Endothelial cell of umbilical vein (primary cell): ENCODE measurements at regions not wholly inside any gene's neighbourhood (a gene's known extent, or its start where the extent isn't known, plus 50 kb on each side); places are given as distances from the start of the nearest gene placed in this dataset.

Source experiments
- BruUV-seq: library from RNA; stranded (reverse); fragments of 400-500 nt; replicated peaks from 2 replicates; lab custom pipeline; 2021; lab: Mats Ljungman, UMichigan
- CTCF ChIA-PET: fragments of 300-600, 350-600 bp; sonication (Branson Sonifier 250); formaldehyde crosslinking; loops from one replicate; lab custom pipeline; 2021; ENCODE audit warnings: antibody characterized with exemption, inconsistent platforms; lab: Charles Lee
- POLR2A ChIA-PET: fragments of 300-600, 350-600 bp; sonication (Branson Sonifier 250); formaldehyde crosslinking; loops from one replicate; lab custom pipeline; 2021; ENCODE audit warnings: antibody characterized with exemption, inconsistent platforms; lab: Charles Lee
- DNase-seq: peaks from one replicate; pipeline ENCODE4 v3.0.0-alpha.2; 2011; ENCODE audit warnings: low read depth, low spot score
- FAIRE-seq: peaks from 2 replicates; lab custom pipeline; 2011; peaks lifted over from hg19 to GRCh38; lab: Jason Lieb, UNC
- H2AFZ ChIP-seq: 2 replicates; pipeline ENCODE4 v1.6.0; 2012; ENCODE audit warnings: low read depth, low read length, control low read depth, inconsistent platforms
- H3K27ac ChIP-seq: 2 replicates; pipeline ENCODE4 v1.5.1; 2011; ENCODE audit warnings: low read depth, mild to moderate bottlenecking, control low read depth, low read length, moderate library complexity; ENCODE audit not compliant: insufficient read depth
- H3K27me3 ChIP-seq, 2 experiments: 2 replicates each; pipeline versions ENCODE4 v1.6.0 to v1.6.1; 2011; ENCODE audit warnings: low read length in 2 of 2, mixed read lengths in 1 of 2; ENCODE audit not compliant: control insufficient read depth in 2 of 2, insufficient read depth in 2 of 2
- H3K36me3 ChIP-seq, 2 experiments: 2 replicates in 1 of 2; 3 replicates in 1 of 2; pipeline ENCODE4 v1.5.1; 2011; ENCODE audit warnings: low read length in 2 of 2, mild to moderate bottlenecking in 1 of 2, moderate library complexity in 1 of 2; ENCODE audit not compliant: control insufficient read depth in 2 of 2, insufficient read depth in 2 of 2; ENCODE audit errors: extremely low read depth in 1 of 2
- H3K4me1 ChIP-seq: 3 replicates; pipeline ENCODE4 v1.5.1; 2011; ENCODE audit warnings: mild to moderate bottlenecking, low read length; ENCODE audit not compliant: control insufficient read depth, insufficient read depth; ENCODE audit errors: extremely low read depth
- H3K4me2 ChIP-seq: 2 replicates; pipeline ENCODE4 v1.6.1; 2011; ENCODE audit warnings: low read length, control low read depth, mixed read lengths; ENCODE audit not compliant: insufficient read depth
- H3K4me3 ChIP-seq, 3 experiments: fragments of 200-600 bp in 1 of 3; sonication (generic), shearing (Covaris generic) in 1 of 3; replicated peaks in 1 of 3; 2 replicates each; pipeline ENCODE4 v1.5.1; 2011 to 2016; ENCODE audit warnings: control low read depth in 3 of 3, low read length in 3 of 3, mild to moderate bottlenecking in 2 of 3, inconsistent platforms in 1 of 3, low read depth in 1 of 3, moderate library complexity in 1 of 3; ENCODE audit not compliant: insufficient read depth in 1 of 3
- H3K79me2 ChIP-seq: 2 replicates; pipeline ENCODE4 v1.6.0; 2012; ENCODE audit warnings: low read length, inconsistent platforms; ENCODE audit not compliant: control insufficient read depth, insufficient read depth
- H3K9ac ChIP-seq: replicated peaks from 2 replicates; pipeline ENCODE3; 2011; ENCODE audit warnings: low read length, control low read depth; ENCODE audit not compliant: insufficient read depth; ENCODE audit errors: extremely low read depth
- H3K9me1 ChIP-seq: replicated peaks from 3 replicates; pipeline ENCODE4 v1.6.0; 2011; ENCODE audit warnings: mild to moderate bottlenecking, low read length; ENCODE audit not compliant: control insufficient read depth, insufficient read depth; ENCODE audit errors: extremely low read depth
- H3K9me3 ChIP-seq: replicated peaks from 2 replicates; pipeline ENCODE4 v1.5.1; 2012; ENCODE audit warnings: low read length, inconsistent platforms; ENCODE audit not compliant: control insufficient read depth, insufficient read depth
- H4K20me1 ChIP-seq: replicated peaks from 2 replicates; pipeline ENCODE3; 2011; ENCODE audit warnings: mild to moderate bottlenecking, low read length; ENCODE audit not compliant: control insufficient read depth, insufficient read depth; ENCODE audit errors: extremely low read depth
- EZH2 ChIP-seq: IDR thresholded peaks from 2 replicates; pipeline ENCODE4 v1.6.1; 2012; ENCODE audit warnings: borderline replicate concordance, low read depth, mild to moderate bottlenecking, moderate library complexity, low read length, inconsistent platforms; ENCODE audit not compliant: severe bottlenecking
- FOS ChIP-seq: IDR thresholded peaks from 2 replicates; pipeline ENCODE4 v1.6.1; 2011; ENCODE audit warnings: mild to moderate bottlenecking, low read length, moderate library complexity, borderline replicate concordance; ENCODE audit not compliant: insufficient read depth
- GATA2 ChIP-seq: IDR thresholded peaks from 2 replicates; pipeline ENCODE4 v1.7.0; 2011; ENCODE audit warnings: low read depth, mild to moderate bottlenecking, moderate library complexity, mixed read lengths, low read length; ENCODE audit not compliant: insufficient read length, insufficient read depth
- JUN ChIP-seq: IDR thresholded peaks from 2 replicates; pipeline ENCODE4 v1.6.1; 2011; ENCODE audit warnings: borderline replicate concordance, low read depth; ENCODE audit not compliant: insufficient read length, insufficient read depth
- MYC ChIP-seq: IDR thresholded peaks from one replicate; pipeline ENCODE4 v1.6.1; 2011; ENCODE audit warnings: mild to moderate bottlenecking, low read depth, low read length
- POLR2A ChIP-seq: IDR thresholded peaks from 2 replicates; pipeline ENCODE4 v1.6.1; 2012; ENCODE audit warnings: low read depth, mild to moderate bottlenecking, control low read depth, low read length
- POLR2AphosphoS5 ChIP-seq: IDR thresholded peaks from 2 replicates; pipeline ENCODE4 v1.6.1; 2012; ENCODE audit warnings: low read depth, mild to moderate bottlenecking, control low read depth, low read length, moderate library complexity; ENCODE audit not compliant: insufficient read depth
- dilution Hi-C: fragments of 300-500 bp; cut with MboI; formaldehyde crosslinking; loops from one replicate; pipeline ENCODE4 v1.15.0; 2019; ENCODE audit warnings: low sequenced_read_pairs; ENCODE audit not compliant: extremely low pct_ligation_motif_present
- intact Hi-C: fragments of 100-400 bp; cut with micrococcal nuclease; formaldehyde crosslinking; loops from one replicate; pipeline ENCODE4 v1.10.0; 2022
- TF ChIP-seq, protein P1 (sequence below), 2 donors: IDR thresholded peaks; 1 replicate in 1 of 2; 2 replicates in 1 of 2; pipeline ENCODE4 v1.5.1; 2011; ENCODE audit warnings: low read length in 2 of 2, mild to moderate bottlenecking in 2 of 2, moderate library complexity in 2 of 2, control low read depth in 1 of 2, inconsistent platforms in 1 of 2, low read depth in 1 of 2; ENCODE audit not compliant: insufficient read depth in 1 of 2; ENCODE audit errors: extremely low read depth in 1 of 2
- TF ChIP-seq, protein P2 (sequence below): IDR thresholded peaks from 2 replicates; pipeline ENCODE4 v1.6.1; 2011; ENCODE audit not compliant: insufficient read depth, insufficient read length

DNA sequence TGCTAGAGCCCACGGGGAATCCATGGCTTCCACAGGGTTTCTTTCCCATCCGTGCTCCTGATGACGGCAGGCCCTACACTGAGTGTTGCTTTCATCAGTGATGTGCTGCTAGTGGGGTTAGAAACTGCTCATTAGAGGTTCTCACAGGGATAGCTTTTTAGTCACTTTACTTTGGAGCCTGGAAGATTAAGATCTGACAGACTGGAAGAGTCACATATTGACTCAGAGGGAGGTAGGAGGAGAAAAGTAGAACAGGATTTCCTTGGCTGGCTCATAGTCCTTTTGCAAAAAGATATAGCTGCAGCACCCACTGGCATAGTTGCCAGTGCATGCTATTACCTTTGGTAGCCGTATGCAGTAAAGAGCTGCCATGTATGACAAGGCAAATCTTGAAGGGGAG is 890.3 kb downstream of the C6orf118 start:
- intact Hi-C loops (loop anchor here (5.0 to 10.0 kb wide), 3 partner anchors 87 to 1004 kb away; partner anchors contain the start of gene QKI), dilution Hi-C loops (no loop called here)
- Histone ChIP-seq H3K9me3 (no peaks in the 10 kb centered on the region), H3K9me1 (no peaks in the 10 kb centered on the region), H3K9ac (no peak overlapping the region), H3K4me1 (peaks cover 45% of the 10 kb centered on the region), H3K4me3 (no peak overlapping the region), H4K20me1 (no peaks in the 10 kb centered on the region), H3K27me3 (no peaks in the 10 kb centered on the region), H3K36me3 (no peaks in the 10 kb centered on the region), H3K4me2 (peak overlapping the region; percentile 4), H2AFZ (no peak overlapping the region), H3K79me2 (no peaks in the 10 kb centered on the region), H3K27ac (no peak overlapping the region)
- FAIRE-seq (peak; percentile 61), DNase-seq (peak; percentile 49)
- no TSS peak for BruUV-seq
- ChIA-PET POLR2A (no interaction called here), CTCF (interaction anchor here (0.8 to 2.3 kb wide), 5 partner anchors 20 to 865 kb away, joined by 3 to 12 read pairs (median 4); no protein-coding TSS in a partner anchor)
- TF ChIP-seq EZH2: no peak
- TF ChIP-seq POLR2A: no peak
- TF ChIP-seq POLR2AphosphoS5: peak; percentile 29
- peak; percentile 98 for TF ChIP-seq GATA2
- TF ChIP-seq, protein P1, sequence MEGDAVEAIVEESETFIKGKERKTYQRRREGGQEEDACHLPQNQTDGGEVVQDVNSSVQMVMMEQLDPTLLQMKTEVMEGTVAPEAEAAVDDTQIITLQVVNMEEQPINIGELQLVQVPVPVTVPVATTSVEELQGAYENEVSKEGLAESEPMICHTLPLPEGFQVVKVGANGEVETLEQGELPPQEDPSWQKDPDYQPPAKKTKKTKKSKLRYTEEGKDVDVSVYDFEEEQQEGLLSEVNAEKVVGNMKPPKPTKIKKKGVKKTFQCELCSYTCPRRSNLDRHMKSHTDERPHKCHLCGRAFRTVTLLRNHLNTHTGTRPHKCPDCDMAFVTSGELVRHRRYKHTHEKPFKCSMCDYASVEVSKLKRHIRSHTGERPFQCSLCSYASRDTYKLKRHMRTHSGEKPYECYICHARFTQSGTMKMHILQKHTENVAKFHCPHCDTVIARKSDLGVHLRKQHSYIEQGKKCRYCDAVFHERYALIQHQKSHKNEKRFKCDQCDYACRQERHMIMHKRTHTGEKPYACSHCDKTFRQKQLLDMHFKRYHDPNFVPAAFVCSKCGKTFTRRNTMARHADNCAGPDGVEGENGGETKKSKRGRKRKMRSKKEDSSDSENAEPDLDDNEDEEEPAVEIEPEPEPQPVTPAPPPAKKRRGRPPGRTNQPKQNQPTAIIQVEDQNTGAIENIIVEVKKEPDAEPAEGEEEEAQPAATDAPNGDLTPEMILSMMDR (IDR thresholded peaks at IDR 0.05; ENCODE audit: extremely low read depth in 1 of 2, insufficient read depth in 1 of 2, low read depth in 1 of 2, low read length in 2 of 2): no peak
- TF ChIP-seq FOS: peak; percentile 78
- TF ChIP-seq MYC: no peak
- TF ChIP-seq JUN: peak; percentile 10
- TF ChIP-seq, protein P2, sequence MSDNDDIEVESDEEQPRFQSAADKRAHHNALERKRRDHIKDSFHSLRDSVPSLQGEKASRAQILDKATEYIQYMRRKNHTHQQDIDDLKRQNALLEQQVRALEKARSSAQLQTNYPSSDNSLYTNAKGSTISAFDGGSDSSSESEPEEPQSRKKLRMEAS: no peak
